ENCODE measurements at regions not wholly inside any gene's neighbourhood (a gene's known extent, or its start where the extent isn't known, plus 50 kb on each side); places are given as distances from the start of the nearest gene placed in this dataset.

DNA sequence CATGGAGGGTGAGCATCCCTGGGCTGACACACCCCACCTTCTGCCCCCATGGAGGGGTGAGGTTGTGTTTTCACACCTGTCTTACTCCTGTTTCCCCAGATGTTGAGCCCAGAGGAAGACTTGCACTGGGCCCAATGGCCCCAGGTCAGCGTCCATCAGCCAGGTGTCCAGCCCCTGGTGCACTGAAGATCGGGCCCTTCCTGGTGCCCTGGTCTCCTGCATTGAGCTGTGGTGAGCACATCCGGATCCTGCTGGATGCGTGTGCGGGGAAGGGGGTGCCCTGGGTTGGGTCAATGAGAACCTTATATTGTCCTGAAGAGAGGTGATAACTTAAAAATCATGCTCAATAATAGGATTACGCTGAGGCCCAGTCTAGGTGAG, 227.3 kb downstream of the SNRPN start:
- TF ChIP-seq, protein P1, sequence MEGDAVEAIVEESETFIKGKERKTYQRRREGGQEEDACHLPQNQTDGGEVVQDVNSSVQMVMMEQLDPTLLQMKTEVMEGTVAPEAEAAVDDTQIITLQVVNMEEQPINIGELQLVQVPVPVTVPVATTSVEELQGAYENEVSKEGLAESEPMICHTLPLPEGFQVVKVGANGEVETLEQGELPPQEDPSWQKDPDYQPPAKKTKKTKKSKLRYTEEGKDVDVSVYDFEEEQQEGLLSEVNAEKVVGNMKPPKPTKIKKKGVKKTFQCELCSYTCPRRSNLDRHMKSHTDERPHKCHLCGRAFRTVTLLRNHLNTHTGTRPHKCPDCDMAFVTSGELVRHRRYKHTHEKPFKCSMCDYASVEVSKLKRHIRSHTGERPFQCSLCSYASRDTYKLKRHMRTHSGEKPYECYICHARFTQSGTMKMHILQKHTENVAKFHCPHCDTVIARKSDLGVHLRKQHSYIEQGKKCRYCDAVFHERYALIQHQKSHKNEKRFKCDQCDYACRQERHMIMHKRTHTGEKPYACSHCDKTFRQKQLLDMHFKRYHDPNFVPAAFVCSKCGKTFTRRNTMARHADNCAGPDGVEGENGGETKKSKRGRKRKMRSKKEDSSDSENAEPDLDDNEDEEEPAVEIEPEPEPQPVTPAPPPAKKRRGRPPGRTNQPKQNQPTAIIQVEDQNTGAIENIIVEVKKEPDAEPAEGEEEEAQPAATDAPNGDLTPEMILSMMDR (IDR thresholded peaks at IDR 0.05; ENCODE audit: extremely low read depth, insufficient read depth, missing control alignments): no peak
- in situ Hi-C loops (cut with MboI; ENCODE audit: low pct_unique_long_range_greater_than_20kb, low sequenced_read_pairs, unreplicated experiment): no loop called here
- DNase-seq (ENCODE audit: low spot score): no peak

DNA sequence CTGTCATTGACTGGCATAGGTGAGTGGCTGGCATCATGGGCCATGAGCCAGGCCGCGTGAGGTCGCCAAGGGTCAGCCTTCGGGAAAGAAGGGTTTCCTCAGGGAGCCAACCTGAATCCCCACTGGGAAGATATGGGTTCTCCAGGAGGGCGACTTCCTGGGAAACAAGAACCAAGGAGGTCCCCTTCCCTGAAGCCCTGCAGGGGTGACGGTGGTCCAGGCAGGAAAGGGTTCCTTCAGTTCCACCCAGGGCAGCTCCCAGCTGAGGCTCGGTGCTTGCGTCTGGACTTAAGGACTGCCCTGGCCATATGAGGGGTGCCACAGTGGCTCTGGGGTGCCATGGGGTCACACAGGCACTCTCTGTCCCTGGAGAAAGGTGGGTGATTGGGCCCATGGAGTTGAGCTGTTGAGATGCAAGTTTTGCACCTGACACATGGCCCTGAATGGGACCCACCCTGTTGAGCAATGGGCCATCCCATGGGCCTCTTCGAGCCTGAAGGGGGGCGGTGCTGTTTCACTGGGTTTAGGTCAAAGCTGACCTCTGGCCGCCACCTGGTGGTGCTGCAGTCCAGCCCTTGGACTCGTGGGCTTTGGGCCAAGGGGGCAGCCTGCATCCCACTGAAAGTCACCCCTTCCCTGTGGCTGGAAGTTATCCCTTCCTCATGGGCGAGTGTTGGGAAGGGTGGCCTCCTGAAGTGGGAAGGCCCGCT, 228.1 kb downstream of the SNRPN start:
- TF ChIP-seq, protein P1 (IDR thresholded peaks at IDR 0.05; ENCODE audit: extremely low read depth, insufficient read depth, missing control alignments): no peak
- in situ Hi-C loops (cut with MboI; ENCODE audit: low pct_unique_long_range_greater_than_20kb, low sequenced_read_pairs, unreplicated experiment): no loop called here
- no peak for DNase-seq (ENCODE audit: low spot score)

DNA sequence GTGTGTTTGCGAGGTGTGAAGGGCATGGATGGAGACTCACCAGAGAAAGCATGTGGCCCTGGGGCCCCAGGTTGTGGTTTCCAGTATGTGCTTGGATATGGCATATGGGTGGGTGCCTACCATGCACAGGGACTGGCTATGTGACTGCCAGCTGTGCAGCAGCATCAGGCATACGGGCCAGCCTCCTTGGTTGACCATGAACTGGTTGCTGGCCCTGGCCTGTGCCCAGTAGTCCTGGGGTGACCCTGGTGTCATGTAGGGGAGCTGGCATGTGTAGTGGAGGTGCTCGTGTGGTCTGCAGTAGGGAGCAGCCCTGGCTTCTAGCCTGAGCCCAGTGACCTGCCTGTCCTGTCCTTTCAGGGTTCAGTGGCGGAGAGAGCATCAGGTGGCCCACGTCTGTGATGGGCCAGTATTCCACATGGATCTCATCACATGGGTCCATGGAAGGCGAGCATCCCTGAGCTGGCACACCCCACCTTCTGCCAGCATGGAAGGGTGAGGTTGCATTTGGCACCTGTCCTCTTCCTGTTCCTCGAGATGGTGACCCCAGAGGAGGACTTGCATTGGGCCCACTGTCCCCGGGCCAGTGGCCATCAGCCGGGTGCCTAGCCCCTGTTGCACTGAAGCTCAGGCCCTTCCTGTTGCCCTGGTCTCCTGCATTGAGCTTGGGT, 228.9 kb downstream of the SNRPN start:
- DNase-seq (ENCODE audit: low spot score): no peak
- in situ Hi-C loops (cut with MboI; ENCODE audit: low pct_unique_long_range_greater_than_20kb, low sequenced_read_pairs, unreplicated experiment): no loop called here
- TF ChIP-seq, protein P1 (IDR thresholded peaks at IDR 0.05; ENCODE audit: extremely low read depth, insufficient read depth, missing control alignments): no peak

DNA sequence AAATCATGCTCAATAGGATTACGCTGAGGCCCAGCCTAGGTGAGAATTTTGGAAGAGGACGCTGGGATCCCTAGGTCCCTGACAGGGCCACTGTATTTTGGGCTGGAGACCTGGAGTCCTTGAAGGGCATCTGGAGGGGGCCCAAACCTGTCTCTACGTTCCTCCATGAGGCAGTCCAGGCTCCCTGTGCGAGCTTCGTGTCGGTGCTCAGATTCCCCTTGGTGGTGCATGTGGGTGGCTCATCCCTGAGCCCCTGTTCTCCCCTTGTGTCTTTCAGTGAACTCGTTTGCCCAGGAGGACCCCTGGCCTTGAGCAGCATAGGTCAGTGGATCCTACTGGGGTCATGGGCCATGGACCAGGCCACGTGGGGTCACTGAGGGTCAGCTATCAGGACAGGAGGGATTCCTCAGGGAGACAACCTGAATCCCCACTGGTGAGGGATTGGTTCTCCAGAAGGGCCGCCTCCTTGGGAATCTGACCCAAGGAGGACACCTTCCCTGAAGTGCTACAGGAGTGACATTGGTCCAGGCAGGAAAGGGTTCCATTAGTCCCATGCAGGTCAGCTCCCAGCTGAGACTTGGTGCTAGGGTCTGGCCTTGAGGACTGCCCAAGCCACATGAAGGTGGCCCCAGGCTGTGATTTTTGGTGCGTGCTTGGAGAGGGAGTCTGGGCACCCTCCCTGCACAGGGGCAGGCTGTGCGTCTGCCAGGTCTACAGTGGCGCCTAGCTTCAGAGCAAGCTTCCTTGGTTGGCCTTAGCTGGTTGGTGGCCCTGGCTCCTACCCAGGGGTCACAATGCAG, 229.8 kb downstream of the SNRPN start:
- TF ChIP-seq, protein P1 (IDR thresholded peaks at IDR 0.05; ENCODE audit: extremely low read depth, insufficient read depth, missing control alignments): no peak
- in situ Hi-C loops (cut with MboI; ENCODE audit: low pct_unique_long_range_greater_than_20kb, low sequenced_read_pairs, unreplicated experiment): no loop called here
- DNase-seq (ENCODE audit: low spot score): no peak

DNA sequence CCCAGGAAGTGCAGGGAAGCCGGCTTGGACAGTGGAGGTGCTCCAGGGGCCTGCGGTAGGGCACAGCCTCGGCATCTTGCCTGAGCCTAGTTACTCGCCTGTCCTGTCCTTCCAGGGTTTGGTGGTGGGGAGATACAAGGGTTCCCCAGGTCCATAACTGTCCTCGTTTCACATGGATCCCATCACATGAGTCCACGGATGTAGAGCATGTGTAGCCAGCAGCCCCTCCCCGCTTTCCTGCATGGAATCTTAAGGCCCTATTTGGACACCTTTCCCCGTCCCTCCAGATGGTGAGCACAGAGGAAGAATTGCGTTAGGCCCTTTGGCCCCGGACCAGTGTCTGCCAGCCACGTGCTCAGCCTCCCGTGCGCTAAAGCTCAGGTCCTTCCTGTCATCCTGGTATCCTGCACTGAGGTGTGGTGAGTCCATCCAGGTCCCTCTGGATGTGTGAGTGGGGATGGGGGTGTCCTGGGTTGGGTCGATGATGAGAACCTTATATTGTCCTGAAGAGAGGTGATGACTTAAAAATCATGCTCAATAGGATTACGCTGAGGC, 230.4 kb downstream of the SNRPN start:
- in situ Hi-C loops (cut with MboI; ENCODE audit: low pct_unique_long_range_greater_than_20kb, low sequenced_read_pairs, unreplicated experiment): no loop called here
- TF ChIP-seq, protein P1 (IDR thresholded peaks at IDR 0.05; ENCODE audit: extremely low read depth, insufficient read depth, missing control alignments): no peak
- DNase-seq (ENCODE audit: low spot score): no peak

DNA sequence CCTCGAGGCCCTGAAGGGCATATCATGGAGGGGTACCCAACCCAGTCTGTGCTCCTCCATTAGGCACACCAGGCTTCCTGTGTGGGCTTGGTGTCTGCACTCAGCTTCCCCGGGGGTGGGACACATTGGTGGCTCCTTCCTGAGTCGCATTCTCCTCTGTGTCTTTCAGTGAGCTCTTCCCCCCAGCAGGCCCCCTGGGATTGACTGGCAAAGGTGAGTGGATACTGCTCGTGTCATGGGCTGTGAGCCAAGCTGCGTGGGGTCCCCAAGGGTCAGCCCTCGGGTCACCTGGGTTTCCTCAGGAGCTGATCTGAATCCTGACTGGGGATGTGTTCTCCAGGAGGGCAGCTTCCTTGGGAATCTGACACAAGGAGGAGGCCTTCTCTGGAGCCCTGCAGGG, 231.0 kb downstream of the SNRPN start:
- in situ Hi-C loops (cut with MboI; ENCODE audit: low pct_unique_long_range_greater_than_20kb, low sequenced_read_pairs, unreplicated experiment): no loop called here
- DNase-seq (ENCODE audit: low spot score): no peak
- TF ChIP-seq, protein P1 (IDR thresholded peaks at IDR 0.05; ENCODE audit: extremely low read depth, insufficient read depth, missing control alignments): no peak

Data from GM13977 (cell line).